T-helper 2 cell treated with Interferon-gamma antibody and Interleukin-4, amounts not matched to agents 100 ng/mL and 5 ng/mL, for 36 hours (primary cell): ENCODE measurements at regions not wholly inside any gene's neighbourhood (a gene's known extent, or its start where the extent isn't known, plus 50 kb on each side); places are given as distances from the start of the nearest gene placed in this dataset.
"Not testable (repeated sequence)": the region's sequence is repeated elsewhere in the genome, so short reads cannot be mapped to it uniquely, and the experiment has no call there.

ENCODE experiments used
- intact Hi-C: fragments of 100-400 bp; cut with micrococcal nuclease; formaldehyde crosslinking; loops from one replicate; pipeline ENCODE4 v1.15.1; 2023

- intact Hi-C loops: no loop called here
These were observed 51.3 kb upstream of the CADPS start for GRCh38 chr3:62926494-62926893.

DNA sequence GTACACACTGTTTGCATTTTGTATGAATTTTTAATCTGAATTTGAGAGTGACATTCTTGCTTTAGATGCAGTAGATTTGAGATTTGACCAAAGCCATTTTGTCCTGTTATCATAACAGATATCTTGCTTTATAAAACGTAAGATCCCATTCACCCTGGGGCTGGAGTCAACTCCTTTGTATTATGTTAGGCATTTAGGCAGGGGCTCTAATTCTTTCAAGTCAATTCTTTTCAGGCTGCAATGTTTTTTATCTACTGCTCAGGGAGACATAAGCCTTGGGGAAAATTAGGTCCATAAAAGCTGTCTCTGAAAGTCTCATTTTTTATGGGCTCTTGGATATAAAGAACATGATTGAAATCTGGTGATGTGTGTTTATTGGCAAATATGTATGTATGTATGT, 53.0 kb upstream of the CADPS start:
- intact Hi-C loops: no loop called here

- intact Hi-C loops: no loop called here
These were observed 54.6 kb upstream of the CADPS start for GRCh38 chr3:62929771-62930170.

- intact Hi-C loops: no loop called here
These were observed 60.6 kb upstream of the CADPS start for GRCh38 chr3:62935793-62936192.

DNA sequence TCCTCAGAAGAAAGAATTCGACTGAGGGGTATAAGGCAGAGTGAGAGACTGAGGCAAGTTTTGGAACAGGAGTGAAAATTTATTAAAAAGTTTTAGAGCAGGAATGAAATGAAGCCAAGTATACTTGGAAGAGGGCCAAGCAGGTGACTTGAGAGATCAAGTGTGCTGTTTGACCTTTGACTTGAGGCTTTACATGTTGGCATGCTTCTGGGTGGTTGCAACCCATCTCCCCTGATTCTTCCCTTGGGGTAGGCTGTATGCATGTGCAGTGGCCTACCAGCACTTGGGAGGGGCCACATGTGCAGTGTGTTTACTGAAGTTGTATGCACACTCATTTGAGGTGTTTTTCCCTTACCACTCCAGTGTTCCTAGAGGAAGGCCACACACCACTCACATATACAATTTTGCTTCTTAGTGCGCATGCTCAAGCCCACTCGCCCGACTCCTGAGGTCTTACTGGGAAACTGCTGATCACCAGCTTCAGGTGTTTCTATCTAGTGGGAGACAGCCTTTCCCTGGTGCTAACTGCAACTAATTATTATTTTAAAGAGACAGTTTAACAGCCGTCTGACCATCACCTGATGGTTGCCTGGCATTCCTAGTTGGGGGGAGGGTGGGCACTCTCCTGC, 61.5 kb upstream of the CADPS start:
- intact Hi-C loops: no loop called here

- intact Hi-C loops: no loop called here
These were observed 63.4 kb upstream of the CADPS start for GRCh38 chr3:62938583-62938982.

- intact Hi-C loops: no loop called here
These were observed 64.5 kb upstream of the CADPS start for GRCh38 chr3:62939707-62940106.

GRCh38 chr3:62940771-62941563, 65.8 kb upstream of the CADPS start:
- intact Hi-C loops: no loop called here

GRCh38 chr3:62942227-62942626, 67.0 kb upstream of the CADPS start:
- intact Hi-C loops: no loop called here

GRCh38 chr3:62942764-62943163, 67.5 kb upstream of the CADPS start:
- intact Hi-C loops: no loop called here

DNA sequence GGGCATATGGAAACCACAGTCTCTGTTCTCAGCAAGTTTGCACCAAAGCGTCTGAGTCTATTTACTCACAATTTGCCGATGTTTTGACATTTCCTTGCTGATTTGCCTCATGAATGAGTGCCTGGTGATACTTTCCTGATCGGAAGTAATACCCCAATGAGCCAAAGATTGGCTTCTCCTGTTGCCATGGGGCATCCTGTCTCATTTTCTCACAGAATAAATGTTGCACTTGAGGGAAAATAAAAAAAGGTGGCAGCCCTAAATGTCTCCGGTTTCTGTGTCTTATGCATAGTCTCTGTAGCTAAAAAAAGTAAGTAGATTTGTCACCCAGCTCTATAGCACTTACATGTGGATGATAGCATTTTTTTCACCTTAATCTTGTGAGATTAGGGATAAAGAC, 73.7 kb upstream of the CADPS start:
- intact Hi-C loops: no loop called here

- intact Hi-C loops: no loop called here
These were observed 75.0 kb upstream of the CADPS start for GRCh38 chr3:62950210-62950609.

GRCh38 chr3:62951037-62951613, 75.9 kb upstream of the CADPS start:
- intact Hi-C loops: no loop called here

GRCh38 chr3:62951880-62952279, 76.7 kb upstream of the CADPS start:
- intact Hi-C loops: not testable (repeated sequence)

DNA sequence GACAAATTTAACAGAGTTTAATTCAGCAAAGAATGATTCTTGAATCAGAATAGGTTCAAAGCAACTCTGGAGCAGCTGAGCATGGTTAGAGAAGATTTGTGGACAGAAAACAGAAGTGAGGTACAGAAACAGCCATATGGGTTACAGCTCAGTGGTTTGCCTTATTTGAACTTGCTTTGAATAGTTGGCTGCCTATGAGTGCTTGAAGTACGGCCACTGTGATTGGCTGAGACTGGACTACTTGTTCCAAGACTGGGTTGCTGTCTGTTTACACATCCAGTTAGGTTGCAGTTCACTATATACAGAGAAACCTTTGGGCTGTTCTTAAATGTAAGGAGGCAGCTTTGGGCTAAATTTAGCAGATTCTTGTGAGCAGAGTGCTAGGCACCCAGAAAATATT, 79.4 kb upstream of the CADPS start:
- intact Hi-C loops: no loop called here

GRCh38 chr3:62955126-62955525, 79.9 kb upstream of the CADPS start:
- intact Hi-C loops: no loop called here

DNA sequence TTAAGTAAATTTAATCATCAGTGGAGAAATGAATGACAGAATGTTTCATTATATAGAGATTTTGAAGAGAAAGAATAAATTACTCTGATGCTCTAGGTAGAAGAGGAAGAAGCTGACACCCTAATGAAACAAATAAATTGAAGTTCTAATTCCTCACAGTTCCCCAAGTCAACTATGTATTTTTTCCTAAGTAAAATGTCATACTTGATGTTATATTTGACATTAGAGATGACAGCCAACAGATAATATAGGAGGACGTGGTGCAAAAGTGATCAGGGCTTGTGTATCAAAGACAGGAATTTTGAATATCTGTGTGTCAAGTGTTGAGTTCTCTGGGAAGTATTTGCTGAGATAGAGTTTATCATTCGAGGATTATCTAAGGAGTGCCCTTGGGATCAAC, 81.2 kb upstream of the CADPS start:
- intact Hi-C loops: no loop called here

DNA sequence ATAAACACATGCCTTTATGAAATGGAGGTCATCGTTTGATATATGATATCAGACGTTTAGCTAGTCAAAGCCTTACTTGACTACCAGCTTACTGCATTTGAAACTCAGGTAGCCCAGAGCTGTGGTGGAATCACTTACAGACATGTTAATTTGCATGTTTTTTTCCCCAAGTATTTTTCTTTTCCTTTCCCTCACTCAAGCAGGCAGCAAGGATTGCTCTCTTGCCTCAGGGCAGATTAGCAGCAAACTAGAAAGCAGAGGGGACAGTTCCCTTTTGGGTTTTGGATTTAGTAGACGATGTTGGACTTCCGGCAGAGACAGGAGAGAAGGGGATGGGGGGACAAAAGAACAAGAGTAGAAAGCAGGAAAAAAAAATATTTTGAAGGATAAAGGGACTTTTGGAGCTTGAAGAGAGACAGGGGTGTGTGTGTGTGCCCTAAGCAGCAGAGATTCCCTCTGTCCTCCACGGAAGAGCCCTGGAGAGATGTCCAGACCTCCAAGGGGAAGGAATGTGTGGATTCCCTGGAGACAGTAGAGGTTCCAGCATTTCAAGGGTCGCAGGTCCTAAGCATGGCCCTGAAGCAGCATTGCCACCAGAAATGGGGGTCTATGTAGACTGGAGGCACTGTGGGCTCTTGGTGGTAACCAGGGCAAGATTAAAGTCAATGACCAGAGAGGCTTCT, 86.8 kb upstream of the CADPS start:
- intact Hi-C loops: no loop called here

DNA sequence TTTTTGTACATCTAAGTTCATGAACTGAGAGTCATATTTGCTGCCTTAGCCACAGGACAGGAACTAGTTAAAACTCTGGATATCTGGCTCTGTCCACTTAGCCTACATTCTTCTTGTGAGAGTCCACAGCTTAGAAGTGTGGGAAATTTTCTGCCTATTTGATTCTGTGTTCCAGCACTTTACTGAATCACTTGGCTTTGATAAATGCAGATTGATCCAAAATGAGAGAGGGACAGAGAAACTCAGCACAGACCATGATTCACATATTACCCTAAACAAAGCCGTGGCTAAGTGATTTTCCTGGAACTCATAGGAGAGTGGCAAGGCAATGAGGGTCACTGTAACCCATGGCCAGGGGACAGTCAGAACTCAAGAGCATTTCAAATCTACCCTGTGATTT, 87.5 kb upstream of the CADPS start:
- intact Hi-C loops: no loop called here

GRCh38 chr3:62965311-62965710, 90.1 kb upstream of the CADPS start:
- intact Hi-C loops: no loop called here

- intact Hi-C loops: no loop called here
These were observed 92.9 kb upstream of the CADPS start for GRCh38 chr3:62968128-62968527.

GRCh38 chr3:62970648-62971047, 95.4 kb upstream of the CADPS start:
- intact Hi-C loops: no loop called here
